IMR-90 (cell line): ENCODE measurements at regions not wholly inside any gene's neighbourhood (a gene's known extent, or its start where the extent isn't known, plus 50 kb on each side); places are given as distances from the start of the nearest gene placed in this dataset.
A peak's percentile ranks its signal among the peaks of the same experiment; 100 is the strongest.

ENCODE experiments used
- ATAC-seq: fragments of 200-7000 bp; cut with Tn5 transposase; 2 replicates; pipeline ENCODE4 v1.9.1; 2020; ENCODE audit warnings: low read depth, mild to moderate bottlenecking, moderate library complexity
- BruUV-seq: library from RNA; stranded (reverse); fragments of 400-500 nt; replicated peaks from 2 replicates; lab custom pipeline; 2021; lab: Mats Ljungman, UMichigan
- CTCF ChIA-PET: fragments of 300-600 bp; formaldehyde crosslinking; extraction: SDS; loops from one replicate; lab custom pipeline; 2021; ENCODE audit warnings: antibody characterized with exemption; lab: Yijun Ruan, JAX
- POLR2A ChIA-PET: fragments of 300-600 bp; sonication (Branson Sonifier 250); formaldehyde crosslinking; loops from one replicate; lab custom pipeline; 2022; ENCODE audit warnings: antibody characterized with exemption; ENCODE audit not compliant: unreplicated experiment; lab: Charles Lee
- DNase-seq: peaks from one replicate; pipeline ENCODE4 v3.0.0; 2013
- H2AFZ ChIP-seq: replicated peaks from 2 replicates; pipeline ENCODE3; 2013; ENCODE audit warnings: low read length, mild to moderate bottlenecking; ENCODE audit not compliant: poor library complexity
- H2AK5ac ChIP-seq: 2 replicates; pipeline ENCODE4 v1.6.1; 2013; ENCODE audit warnings: low read depth, low read length, inconsistent platforms
- H2AK9ac ChIP-seq: replicated peaks from 2 replicates; pipeline ENCODE3; 2013; ENCODE audit warnings: mild to moderate bottlenecking, low read depth, low read length, moderate library complexity; ENCODE audit not compliant: poor library complexity
- H2BK120ac ChIP-seq: 2 replicates; pipeline ENCODE4 v1.6.1; 2013; ENCODE audit warnings: low read depth, low read length, inconsistent platforms
- H2BK15ac ChIP-seq: 3 replicates; pipeline ENCODE4 v1.6.1; 2013; ENCODE audit warnings: low read depth, low read length, inconsistent platforms
- H2BK20ac ChIP-seq: 2 replicates; pipeline ENCODE4 v1.6.1; 2013; ENCODE audit warnings: low read depth, mild to moderate bottlenecking, inconsistent platforms, low read length, moderate library complexity
- H2BK5ac ChIP-seq: 2 replicates; pipeline ENCODE4 v1.6.1; 2013; ENCODE audit warnings: mild to moderate bottlenecking, low read depth, low read length, inconsistent platforms; ENCODE audit not compliant: poor library complexity, severe bottlenecking
- H3K14ac ChIP-seq: replicated peaks from 2 replicates; pipeline ENCODE4 v1.6.1; 2013; ENCODE audit warnings: low read depth, low read length, inconsistent platforms
- H3K18ac ChIP-seq: 2 replicates; pipeline ENCODE4 v1.6.1; 2013; ENCODE audit warnings: low read depth, low read length, control low read depth
- H3K23ac ChIP-seq: 2 replicates; pipeline ENCODE4 v1.6.1; 2013; ENCODE audit warnings: low read depth, low read length, inconsistent platforms
- H3K27ac ChIP-seq: 2 replicates; pipeline ENCODE4 v1.5.1; 2013; ENCODE audit warnings: mild to moderate bottlenecking, control low read depth, low read length; ENCODE audit not compliant: insufficient read depth
- H3K27me3 ChIP-seq: 2 replicates; pipeline ENCODE4 v1.6.1; 2013; ENCODE audit warnings: low read length; ENCODE audit not compliant: control insufficient read depth, insufficient read depth
- H3K36me3 ChIP-seq: 2 replicates; pipeline ENCODE4 v1.6.1; 2013; ENCODE audit warnings: low read length, mixed read lengths; ENCODE audit not compliant: control insufficient read depth, insufficient read depth
- H3K4ac ChIP-seq: 2 replicates; pipeline ENCODE4 v1.6.1; 2013; ENCODE audit warnings: low read depth, low read length, inconsistent platforms
- H3K4me1 ChIP-seq: 2 replicates; pipeline ENCODE4 v1.6.1; 2013; ENCODE audit warnings: low read length, mixed read lengths; ENCODE audit not compliant: control insufficient read depth, insufficient read depth
- H3K4me2 ChIP-seq: 2 replicates; pipeline ENCODE4 v1.6.1; 2013; ENCODE audit warnings: low read depth, mild to moderate bottlenecking, control low read depth, low read length, moderate library complexity
- H3K4me3 ChIP-seq: 2 replicates; pipeline ENCODE4 v1.5.1; 2013; ENCODE audit warnings: low read depth, mild to moderate bottlenecking, control low read depth, low read length, moderate library complexity; ENCODE audit not compliant: insufficient read depth
- H3K56ac ChIP-seq: 2 replicates; pipeline ENCODE4 v1.6.1; 2013; ENCODE audit warnings: low read length, inconsistent platforms; ENCODE audit not compliant: insufficient read depth; ENCODE audit errors: extremely low read depth
- H3K79me1 ChIP-seq, 2 experiments: 2 replicates each; pipeline ENCODE4 v1.6.1; 2013; ENCODE audit warnings: low read length in 2 of 2, inconsistent platforms in 1 of 2, low read depth in 1 of 2
- H3K9ac ChIP-seq: 2 replicates; pipeline ENCODE4 v1.6.1; 2013; ENCODE audit warnings: low read depth, low read length, control low read depth
- H3K9me1 ChIP-seq: 2 replicates; pipeline ENCODE4 v1.6.1; 2013; ENCODE audit warnings: low read length, inconsistent platforms; ENCODE audit not compliant: insufficient read depth
- H3K9me3 ChIP-seq: 2 replicates; pipeline ENCODE4 v1.6.1; 2013; ENCODE audit warnings: low read length; ENCODE audit not compliant: control insufficient read depth, insufficient read depth
- H4K20me1 ChIP-seq: 2 replicates; pipeline ENCODE4 v1.6.1; 2013; ENCODE audit warnings: low read length, inconsistent platforms; ENCODE audit not compliant: insufficient read depth
- H4K5ac ChIP-seq: 2 replicates; pipeline ENCODE4 v1.6.1; 2013; ENCODE audit warnings: mild to moderate bottlenecking, low read depth, low read length, control low read depth
- H4K8ac ChIP-seq, 2 experiments: 2 replicates each; pipeline ENCODE4 v1.6.1; 2013; ENCODE audit warnings: low read depth in 2 of 2, low read length in 2 of 2, control low read depth in 1 of 2, inconsistent platforms in 1 of 2
- H4K91ac ChIP-seq: 2 replicates; pipeline ENCODE4 v1.6.1; 2013; ENCODE audit warnings: low read depth, low read length, inconsistent platforms; ENCODE audit not compliant: insufficient read depth
- CEBPB ChIP-seq: IDR thresholded peaks from 2 replicates; pipeline ENCODE4 v1.6.1; 2012; ENCODE audit warnings: low read depth, low read length, improper control_type of control experiment
- CHD1 ChIP-seq: IDR thresholded peaks from 2 replicates; pipeline ENCODE4 v1.6.1; 2012; ENCODE audit warnings: low read depth, low read length, improper control_type of control experiment
- ELK1 ChIP-seq: fragments of 150-350 bp; IDR thresholded peaks from 2 replicates; pipeline ENCODE4 v1.6.1; 2016; ENCODE audit warnings: low read depth, mild to moderate bottlenecking, low read length, moderate library complexity, borderline replicate concordance
- FOS ChIP-seq: fragments of 150-350 bp; IDR thresholded peaks from 2 replicates; pipeline ENCODE4 v1.6.1; 2016; ENCODE audit warnings: low read depth, low read length
- MAFK ChIP-seq: IDR thresholded peaks from 2 replicates; pipeline ENCODE4 v1.6.1; 2012; ENCODE audit warnings: low read depth, low read length, improper control_type of control experiment
- MAZ ChIP-seq: IDR thresholded peaks from 2 replicates; pipeline ENCODE4 v1.6.1; 2012; ENCODE audit warnings: low read depth, mild to moderate bottlenecking, low read length, improper control_type of control experiment, moderate library complexity, borderline replicate concordance
- NFE2L2 ChIP-seq: fragments of 150-350 bp; IDR thresholded peaks from 2 replicates; pipeline ENCODE4 v1.6.1; 2016; ENCODE audit warnings: low read depth, mild to moderate bottlenecking, low read length
- POLR2A ChIP-seq: IDR thresholded peaks from 2 replicates; pipeline ENCODE4 v1.6.1; 2012; ENCODE audit warnings: mild to moderate bottlenecking, low read depth, low read length
- RCOR1 ChIP-seq: IDR thresholded peaks from 2 replicates; pipeline ENCODE4 v1.6.1; 2012; ENCODE audit warnings: mild to moderate bottlenecking, low read length, improper control_type of control experiment; ENCODE audit not compliant: insufficient replicate concordance
- RFX5 ChIP-seq: IDR thresholded peaks from 2 replicates; pipeline ENCODE4 v1.8.0; 2012; ENCODE audit warnings: low read depth, mild to moderate bottlenecking, low read length, moderate library complexity
- USF2 ChIP-seq: fragments of 150-350 bp; IDR thresholded peaks from 2 replicates; pipeline ENCODE4 v1.6.1; 2017; ENCODE audit warnings: mild to moderate bottlenecking, antibody characterized with exemption, low read length, low read depth
- WGBS, 2 experiments: methylation state at CpG; one replicate each; pipeline versions ENCODE4 v1.1.5 to v1.1.7; 2013; ENCODE audit warnings: missing lambda C conversion rate in 2 of 2; ENCODE audit not compliant: insufficient read length in 1 of 2; ENCODE audit errors: extremely low coverage in 2 of 2; 5-methylcytosine and 5-hydroxymethylcytosine counted together
- dilution Hi-C: fragments of 300-500 bp; cut with HindIII; formaldehyde crosslinking; loops from one replicate; pipeline ENCODE4 v1.14.3; 2018; ENCODE audit warnings: low sequenced_read_pairs; ENCODE audit not compliant: unreplicated experiment
- in situ Hi-C: fragments of 300-500 bp; cut with MboI; formaldehyde crosslinking; loops from 3 replicates; pipeline ENCODE4 v1.14.3; 2019; ENCODE audit warnings: low sequenced_read_pairs, inconsistent platforms, mixed read lengths
- intact Hi-C: fragments of 100-400 bp; cut with micrococcal nuclease; formaldehyde crosslinking; loops from 2 replicates; pipeline ENCODE4 v1.10.0; 2022

- no peak for TF ChIP-seq POLR2A
- no peak for TF ChIP-seq MAFK
Measured at GRCh38 chr5:54620141-54620933, 102.8 kb downstream of the SNX18 start (continued).

- H2AFZ ChIP-seq = no peak overlapping the region
- peak overlapping the region; percentile 67 for H3K14ac ChIP-seq
- no CpG with 5 or more reads among the region's 2 CpGs for WGBS, 2 experiments
- no peaks in the 10 kb centered on the region for H4K20me1 ChIP-seq
- no peak overlapping the region for H3K4me3 ChIP-seq
- ChIA-PET POLR2A (no interaction called here), CTCF (interaction anchor here (0.7 to 1.4 kb wide), 3 partner anchors 40 to 225 kb away, joined by 3 to 4 read pairs (median 3); no protein-coding TSS in a partner anchor)
- H2BK20ac ChIP-seq = peak overlapping the region; percentile 79; the same call in 1 of the 2 replicates
- in situ Hi-C loops = no loop called here
- no peaks in the 10 kb centered on the region for H3K9me3 ChIP-seq
- no peak; the same call in none of the 2 replicates for ATAC-seq
- H3K36me3 ChIP-seq = no peaks in the 10 kb centered on the region
- peaks cover 0 to 14% of the 10 kb centered on the region in 2 experiments; a peak in 2 of 4 replicates for H3K79me1 ChIP-seq
- dilution Hi-C loops = no loop called here
- H2AK9ac ChIP-seq = no peak overlapping the region
- no TSS peak for BruUV-seq
- peak overlapping the region; percentile 42 for H2BK120ac ChIP-seq
- H4K91ac ChIP-seq = peak overlapping the region; percentile 71; the same call in 1 of the 2 replicates
- H3K23ac ChIP-seq = peak overlapping the region; percentile 8; the same call in 1 of the 2 replicates
- peak overlapping the region; percentile 75; the same call in 1 of the 2 replicates for H2AK5ac ChIP-seq
- peak overlapping the region; percentile 36; the same call in 1 of the 2 replicates for H3K4me2 ChIP-seq
- H2BK15ac ChIP-seq = peak overlapping the region; percentile 45; the same call in 2 of the 3 replicates
- peaks cover 21% of the 10 kb centered on the region for H3K4me1 ChIP-seq
- H3K18ac ChIP-seq = peak overlapping the region; percentile 92
- H3K27me3 ChIP-seq = no peaks in the 10 kb centered on the region
- H2BK5ac ChIP-seq = peak overlapping the region; percentile 5
- H3K9ac ChIP-seq = no peak overlapping the region; the same call in 1 of the 2 replicates
- H4K5ac ChIP-seq = peak overlapping the region; percentile 8
- peak overlapping the region; percentile 26; the same call in 1 of the 2 replicates for H3K27ac ChIP-seq
- peak overlapping the region in 1 of 2 experiments; percentile 64; a peak in 2 of 4 replicates for H4K8ac ChIP-seq
- H3K4ac ChIP-seq = peak overlapping the region; percentile 78
- DNase-seq = peak; percentile 44
- intact Hi-C loops = no loop called here
- no peak overlapping the region for H3K56ac ChIP-seq
- peaks cover 26% of the 10 kb centered on the region for H3K9me1 ChIP-seq
- no peak for TF ChIP-seq USF2
- TF ChIP-seq MAZ = no peak
- TF ChIP-seq RCOR1 = no peak
- no peak for TF ChIP-seq CEBPB
- no peak for TF ChIP-seq POLR2A
- no peak for TF ChIP-seq MAFK
- no peak for TF ChIP-seq NFE2L2
- TF ChIP-seq ELK1 = no peak
- no peak for TF ChIP-seq FOS
- TF ChIP-seq CHD1 = no peak
- no peak for TF ChIP-seq RFX5
Measured at GRCh38 chr5:54619731-54620130, 102.2 kb downstream of the SNX18 start.
